SK-N-SH (cell line): ENCODE measurements at regions not wholly inside any gene's neighbourhood (a gene's known extent, or its start where the extent isn't known, plus 50 kb on each side); places are given as distances from the start of the nearest gene placed in this dataset.

Source experiments
- CHD2 ChIP-seq: fragments of 150-350 bp; IDR thresholded peaks from 2 replicates; pipeline ENCODE4 v1.6.1; 2018; ENCODE audit warnings: low read length; ENCODE audit not compliant: partially characterized antibody
- ELF1 ChIP-seq: IDR thresholded peaks from 2 replicates; pipeline ENCODE4 v1.4.0; 2012
- EP300 ChIP-seq, 2 experiments: IDR thresholded peaks; 2 replicates each; pipeline versions ENCODE4 v1.4.0 to v1.6.1; 2012; ENCODE audit warnings: borderline replicate concordance in 1 of 2, low read depth in 1 of 2, low read length in 1 of 2
- EZH2phosphoT487 ChIP-seq: fragments of 200-600 bp; sonication (generic); IDR thresholded peaks from 2 replicates; pipeline ENCODE4 v1.6.1; 2017; ENCODE audit warnings: low read depth, mixed run types, mild to moderate bottlenecking, antibody characterized with exemption, moderate library complexity, borderline replicate concordance
- FOXJ3 ChIP-seq: sonication (generic); formaldehyde crosslinking; IDR thresholded peaks from 2 replicates; pipeline ENCODE4 v1.5.1; 2020; ENCODE audit warnings: mild to moderate bottlenecking, missing genetic modification reagents
- MXI1 ChIP-seq: IDR thresholded peaks from 2 replicates; pipeline ENCODE4 v1.6.1; 2012; ENCODE audit warnings: mild to moderate bottlenecking, low read depth, low read length, improper control_type of control experiment
- POLR2AphosphoS5 ChIP-seq: IDR thresholded peaks from 2 replicates; pipeline ENCODE4 v1.6.1; 2012; ENCODE audit warnings: low read depth, low read length
- RAD21 ChIP-seq: IDR thresholded peaks from 2 replicates; pipeline ENCODE4 v1.6.1; 2012; ENCODE audit warnings: mild to moderate bottlenecking, low read length
- TAF1 ChIP-seq: IDR thresholded peaks from 2 replicates; pipeline ENCODE4 v1.6.1; 2012; ENCODE audit warnings: low read depth, mild to moderate bottlenecking, low read length, moderate library complexity, borderline replicate concordance
- USF2 ChIP-seq: fragments of 150-350 bp; IDR thresholded peaks from 2 replicates; pipeline ENCODE4 v1.6.1; 2017; ENCODE audit warnings: antibody characterized with exemption, low read length, low read depth, borderline replicate concordance
- TF ChIP-seq, protein P1 (sequence below): fragments of 200-600 bp; sonication (generic); IDR thresholded peaks from 2 replicates; pipeline ENCODE4 v1.6.1; 2017; ENCODE audit warnings: antibody characterized with exemption, mild to moderate bottlenecking, moderate library complexity
- TF ChIP-seq, protein P2 (sequence below): IDR thresholded peaks from 2 replicates; pipeline ENCODE4 v1.4.0; 2012; ENCODE audit warnings: low read depth, borderline replicate concordance

DNA sequence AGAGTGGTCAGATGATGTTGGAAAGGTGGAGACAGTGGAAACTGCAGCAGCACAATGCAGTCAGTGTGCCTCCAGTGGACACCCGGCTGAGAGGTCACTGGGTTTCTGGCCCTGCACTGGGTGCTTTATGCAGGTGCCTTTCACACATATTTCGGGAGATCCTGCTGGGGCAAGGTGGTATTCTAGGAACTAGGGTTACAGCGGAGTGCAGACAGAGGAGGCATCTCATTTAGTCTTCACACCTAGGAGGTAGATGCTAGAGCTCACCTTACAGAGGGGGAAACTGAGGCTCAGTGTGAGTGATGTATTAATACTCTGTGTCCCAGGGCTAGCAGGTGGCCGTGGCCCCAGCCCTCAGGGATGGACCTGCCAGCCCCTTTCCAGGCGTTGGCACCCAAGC is 103.9 kb upstream of the KCTD7 start:
- TF ChIP-seq EZH2phosphoT487 (no peak), FOXJ3 (CRISPR knock-in tag) (no peak), EP300 (IDR thresholded peaks at IDR 0.05; ENCODE audit: borderline replicate concordance in 1 of 2, low read depth in 1 of 2, low read length in 1 of 2) (no peak), USF2 (no peak), CHD2 (no peak), POLR2AphosphoS5 (no peak), MXI1 (no peak), RAD21 (no peak), ELF1 (no peak), TAF1 (no peak)
- TF ChIP-seq, protein P1, sequence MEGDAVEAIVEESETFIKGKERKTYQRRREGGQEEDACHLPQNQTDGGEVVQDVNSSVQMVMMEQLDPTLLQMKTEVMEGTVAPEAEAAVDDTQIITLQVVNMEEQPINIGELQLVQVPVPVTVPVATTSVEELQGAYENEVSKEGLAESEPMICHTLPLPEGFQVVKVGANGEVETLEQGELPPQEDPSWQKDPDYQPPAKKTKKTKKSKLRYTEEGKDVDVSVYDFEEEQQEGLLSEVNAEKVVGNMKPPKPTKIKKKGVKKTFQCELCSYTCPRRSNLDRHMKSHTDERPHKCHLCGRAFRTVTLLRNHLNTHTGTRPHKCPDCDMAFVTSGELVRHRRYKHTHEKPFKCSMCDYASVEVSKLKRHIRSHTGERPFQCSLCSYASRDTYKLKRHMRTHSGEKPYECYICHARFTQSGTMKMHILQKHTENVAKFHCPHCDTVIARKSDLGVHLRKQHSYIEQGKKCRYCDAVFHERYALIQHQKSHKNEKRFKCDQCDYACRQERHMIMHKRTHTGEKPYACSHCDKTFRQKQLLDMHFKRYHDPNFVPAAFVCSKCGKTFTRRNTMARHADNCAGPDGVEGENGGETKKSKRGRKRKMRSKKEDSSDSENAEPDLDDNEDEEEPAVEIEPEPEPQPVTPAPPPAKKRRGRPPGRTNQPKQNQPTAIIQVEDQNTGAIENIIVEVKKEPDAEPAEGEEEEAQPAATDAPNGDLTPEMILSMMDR: no peak
- TF ChIP-seq, protein P2, sequence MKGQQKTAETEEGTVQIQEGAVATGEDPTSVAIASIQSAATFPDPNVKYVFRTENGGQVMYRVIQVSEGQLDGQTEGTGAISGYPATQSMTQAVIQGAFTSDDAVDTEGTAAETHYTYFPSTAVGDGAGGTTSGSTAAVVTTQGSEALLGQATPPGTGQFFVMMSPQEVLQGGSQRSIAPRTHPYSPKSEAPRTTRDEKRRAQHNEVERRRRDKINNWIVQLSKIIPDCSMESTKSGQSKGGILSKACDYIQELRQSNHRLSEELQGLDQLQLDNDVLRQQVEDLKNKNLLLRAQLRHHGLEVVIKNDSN: no peak
